SIG-M5 (cell line): ENCODE measurements at regions not wholly inside any gene's neighbourhood (a gene's known extent, or its start where the extent isn't known, plus 50 kb on each side); places are given as distances from the start of the nearest gene placed in this dataset.

ENCODE experiments used
- DNase-seq: peaks from one replicate; lab custom pipeline; 2025; lab: John Stamatoyannopoulos, UW

DNA sequence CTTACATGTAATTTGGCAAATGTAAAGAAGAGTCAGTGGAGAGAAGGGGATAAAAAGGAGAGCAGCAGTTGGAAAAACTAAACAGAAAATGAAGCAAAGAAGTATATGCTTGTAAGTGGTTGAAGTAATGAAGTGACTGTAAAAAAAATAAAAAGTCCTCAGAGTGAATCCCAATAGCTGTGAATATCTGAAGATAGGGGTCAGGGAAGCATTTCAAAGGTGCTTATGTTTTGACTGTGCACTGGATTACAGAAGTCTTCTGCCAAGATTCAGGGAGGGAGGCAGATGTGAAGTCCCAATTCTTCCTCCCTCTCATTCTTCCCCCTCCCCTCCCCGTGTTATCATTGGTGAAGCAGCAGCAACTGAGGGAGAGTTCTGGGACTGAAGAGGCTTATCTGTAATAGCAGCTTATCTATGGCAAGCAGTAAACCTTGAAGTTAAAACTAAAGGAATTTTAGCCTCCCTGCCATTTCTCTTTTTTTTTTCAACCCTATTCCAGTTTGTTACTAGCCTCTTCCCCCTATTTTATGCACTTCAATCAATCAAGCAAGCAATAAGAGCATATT, 597.9 kb downstream of the IGSF11 start:
- DNase-seq: no peak

DNA sequence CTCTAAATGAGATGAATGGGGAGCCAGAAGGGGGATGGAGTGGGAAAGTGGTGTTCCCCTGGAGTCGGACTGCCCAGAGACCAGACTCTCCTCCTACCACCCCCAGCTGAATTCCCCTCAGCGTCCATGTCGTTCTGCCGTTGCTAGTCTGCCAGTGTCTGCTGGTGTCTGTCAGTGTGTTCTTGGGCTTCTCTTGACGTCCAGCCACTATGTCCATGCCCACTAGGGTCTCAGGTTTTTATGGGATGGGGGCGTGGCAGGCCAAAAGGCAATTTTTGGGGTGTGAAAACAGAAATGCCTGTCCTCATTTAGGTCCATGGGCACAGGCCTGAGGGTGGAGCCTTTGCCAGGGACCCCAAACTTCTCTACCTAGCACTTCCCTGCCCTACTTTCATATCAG, 589.6 kb downstream of the IGSF11 start:
- DNase-seq: no peak

DNA sequence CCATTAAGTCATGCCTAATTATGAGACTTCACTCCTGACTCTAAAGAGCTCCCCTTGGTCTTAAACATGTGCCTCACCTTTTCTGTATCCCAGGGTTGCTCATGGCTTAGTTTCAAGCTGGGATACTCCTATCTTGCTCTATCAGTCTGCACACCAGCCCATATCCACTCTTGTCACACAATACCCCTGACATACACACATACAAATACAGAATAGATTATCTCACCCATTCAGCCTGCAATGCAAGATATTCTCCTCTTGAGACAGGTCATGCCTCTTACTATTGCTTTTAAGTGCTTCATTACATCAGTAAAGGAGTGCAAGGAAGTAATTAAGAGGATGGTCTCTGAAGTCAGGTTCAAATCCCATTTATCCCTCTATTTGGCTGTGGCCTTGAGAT, 587.3 kb downstream of the IGSF11 start:
- no peak for DNase-seq

DNA sequence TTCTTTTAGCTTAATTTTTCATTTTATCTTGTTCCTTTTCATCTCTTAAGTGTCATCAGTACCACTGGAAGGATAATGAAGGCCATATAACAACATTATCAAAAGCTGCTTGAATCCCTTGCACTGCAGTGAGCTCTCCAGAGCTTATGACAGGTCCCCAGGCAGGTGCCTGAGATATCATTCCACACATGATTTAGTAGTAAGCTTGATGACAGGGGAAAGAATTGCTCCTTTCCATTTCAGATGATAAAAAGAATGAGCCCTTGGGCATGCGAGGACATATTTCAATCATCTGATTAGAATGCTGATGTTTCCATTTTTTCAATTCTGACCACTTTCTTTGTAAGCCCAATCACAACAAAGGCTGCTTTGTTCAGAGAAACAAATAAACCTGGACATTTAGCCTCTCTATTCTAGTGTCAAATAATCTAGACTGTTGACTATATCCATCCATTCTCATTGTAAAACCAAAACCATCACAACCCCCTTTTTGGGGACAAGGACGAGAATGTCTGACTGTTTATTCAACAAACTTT, 567.8 kb downstream of the IGSF11 start:
- no peak for DNase-seq

DNA sequence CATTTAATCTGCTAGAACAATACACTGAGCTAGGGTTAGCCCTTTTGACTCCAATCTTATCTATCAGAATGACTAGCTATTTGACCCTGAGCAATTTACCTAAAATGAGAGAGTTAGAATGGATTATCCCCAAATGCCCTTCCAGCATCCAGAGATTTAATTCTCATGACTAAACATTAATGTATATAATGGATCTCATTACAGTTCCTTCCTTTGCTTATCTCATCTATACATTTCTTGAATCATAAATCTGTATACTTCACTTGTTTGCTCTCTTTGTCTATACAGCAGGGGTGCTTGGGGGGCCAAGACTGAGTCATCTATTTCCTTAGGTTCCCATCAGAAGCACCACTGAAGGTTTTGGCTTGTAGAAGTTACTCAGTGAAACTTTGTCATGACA, 565.8 kb downstream of the IGSF11 start:
- DNase-seq: no peak

DNA sequence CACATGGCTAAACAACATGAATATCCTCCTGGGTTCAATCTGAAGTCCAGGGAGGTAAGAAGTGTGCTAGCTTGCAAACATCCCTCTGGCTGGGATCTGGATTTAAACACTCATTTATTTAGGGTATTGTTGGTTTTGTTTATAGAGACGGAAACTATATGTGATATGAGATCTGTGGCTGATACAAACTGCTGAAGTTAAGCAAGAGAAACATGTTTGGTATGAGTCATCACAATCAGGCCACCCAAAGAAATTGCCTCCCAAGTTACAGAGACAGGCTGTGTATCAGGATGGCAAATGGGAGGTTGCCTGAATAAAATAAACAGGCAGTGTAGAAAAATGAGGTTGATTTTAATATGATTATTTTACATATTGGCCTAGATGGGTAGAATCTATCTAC, 562.1 kb downstream of the IGSF11 start:
- no peak for DNase-seq

DNA sequence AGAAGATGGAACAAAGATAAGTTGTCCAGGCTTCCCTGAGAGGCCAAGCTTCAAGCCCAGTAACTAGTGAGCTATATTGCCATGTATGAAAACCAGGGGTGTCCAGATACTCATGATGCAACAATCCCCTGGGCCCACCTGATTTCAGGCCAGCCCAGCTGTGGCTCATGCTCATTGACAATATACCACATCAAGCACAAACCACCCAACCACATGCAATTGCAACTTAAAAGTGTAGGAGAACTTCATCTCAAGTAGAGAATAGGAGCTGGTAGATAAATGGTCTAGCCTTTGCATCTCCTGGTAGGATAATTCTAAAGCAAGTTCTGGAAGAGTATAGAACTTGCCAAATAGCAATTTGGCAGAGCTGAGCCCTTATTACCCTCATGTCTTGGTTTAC, 561.3 kb downstream of the IGSF11 start:
- no peak for DNase-seq

DNA sequence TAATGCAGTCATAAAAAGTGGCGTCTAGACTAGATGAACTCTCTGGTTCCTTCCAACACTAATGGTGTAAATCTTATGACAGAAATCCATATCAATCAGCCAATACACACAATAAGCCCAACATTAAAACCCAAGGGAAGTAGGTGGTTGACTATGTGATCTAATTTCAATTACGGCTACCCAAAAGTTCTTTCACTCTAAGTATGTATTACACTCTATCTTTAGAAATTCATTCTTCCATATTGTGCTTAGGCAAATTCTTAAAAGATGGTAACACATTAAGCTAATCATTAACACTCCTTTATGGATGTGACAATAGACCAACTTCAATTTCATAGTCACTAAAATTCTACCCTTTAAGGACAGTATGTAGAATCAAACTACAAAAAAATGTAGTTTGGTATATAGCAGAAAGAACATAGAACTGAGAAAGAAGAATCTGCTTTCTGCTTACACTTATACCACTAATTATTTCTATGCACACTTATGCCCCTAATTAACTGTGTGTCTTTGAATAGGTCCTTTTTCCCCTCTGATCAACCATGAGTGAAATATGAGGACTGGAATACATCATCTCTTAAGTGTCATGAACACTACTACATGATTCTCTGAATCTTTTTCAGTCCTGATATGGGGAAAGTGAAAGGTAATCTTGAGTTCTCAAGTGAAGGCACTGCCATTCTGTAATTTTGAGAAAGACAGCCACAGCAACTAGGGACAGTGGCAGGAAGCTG, 557.6 kb downstream of the IGSF11 start:
- DNase-seq: no peak

DNA sequence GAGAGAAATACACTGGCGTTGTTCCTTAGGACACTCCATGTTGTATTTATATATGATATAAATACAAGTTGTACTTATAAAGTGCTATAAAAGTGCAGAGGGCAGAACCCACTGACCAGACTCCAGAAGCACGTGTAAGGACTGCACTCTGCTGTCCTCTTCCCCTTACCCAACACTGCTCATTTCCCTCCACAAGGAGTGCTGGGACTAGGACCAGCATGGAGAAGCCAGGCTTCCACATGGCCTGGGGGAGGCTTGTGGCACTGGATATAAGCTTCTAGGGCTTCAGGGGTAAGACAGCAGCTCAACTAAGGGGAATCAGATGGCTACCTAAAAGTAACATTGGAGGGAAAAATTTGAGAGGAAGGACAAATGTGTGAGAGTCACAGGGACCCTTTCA, 556.9 kb downstream of the IGSF11 start:
- no peak for DNase-seq

DNA sequence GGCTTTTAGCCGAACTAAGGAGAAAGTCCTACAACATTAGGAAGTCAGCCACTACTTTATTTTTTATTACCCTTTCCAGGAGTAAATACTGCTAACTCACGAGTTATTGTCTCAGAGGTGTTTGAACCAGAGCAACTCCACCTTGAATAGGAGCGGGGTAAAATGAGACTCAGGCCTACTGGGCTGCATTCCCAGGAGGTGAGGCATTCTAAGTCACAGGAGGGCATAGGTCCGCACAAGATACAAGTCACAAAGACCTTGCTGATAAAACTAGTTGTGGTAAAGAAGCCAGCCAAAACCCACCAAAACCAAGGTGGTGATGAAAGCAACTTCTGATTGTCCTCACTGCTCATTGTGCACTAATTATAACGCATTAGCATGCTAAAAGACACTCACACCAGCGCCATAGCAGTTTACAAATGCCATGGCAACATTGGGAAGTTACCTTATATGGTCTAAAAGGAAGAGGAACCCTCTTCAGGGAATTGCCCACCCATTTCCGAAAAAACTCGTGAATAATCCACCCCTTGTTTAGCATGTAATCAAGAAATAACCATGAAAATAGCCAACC, 555.9 kb downstream of the IGSF11 start:
- no peak for DNase-seq

DNA sequence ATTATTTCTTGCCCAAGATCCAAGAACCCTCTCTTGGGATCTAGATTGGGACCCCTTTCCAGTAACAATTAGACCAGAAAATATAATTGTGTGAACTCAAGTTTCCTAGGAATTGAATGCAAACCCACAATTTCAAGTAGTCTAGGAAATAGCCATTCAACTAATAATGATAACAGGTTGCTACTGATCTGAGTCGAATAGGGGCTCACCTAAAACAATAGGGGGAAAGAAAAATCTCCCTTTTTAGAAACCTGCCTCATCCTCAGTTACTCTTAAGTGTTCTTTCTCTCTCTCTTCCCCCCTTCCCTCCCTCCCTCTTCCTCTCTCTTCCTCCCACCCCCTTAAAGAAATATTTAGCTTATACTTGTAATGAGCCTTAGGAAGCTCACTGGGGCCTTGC, 555.3 kb downstream of the IGSF11 start:
- no peak for DNase-seq

DNA sequence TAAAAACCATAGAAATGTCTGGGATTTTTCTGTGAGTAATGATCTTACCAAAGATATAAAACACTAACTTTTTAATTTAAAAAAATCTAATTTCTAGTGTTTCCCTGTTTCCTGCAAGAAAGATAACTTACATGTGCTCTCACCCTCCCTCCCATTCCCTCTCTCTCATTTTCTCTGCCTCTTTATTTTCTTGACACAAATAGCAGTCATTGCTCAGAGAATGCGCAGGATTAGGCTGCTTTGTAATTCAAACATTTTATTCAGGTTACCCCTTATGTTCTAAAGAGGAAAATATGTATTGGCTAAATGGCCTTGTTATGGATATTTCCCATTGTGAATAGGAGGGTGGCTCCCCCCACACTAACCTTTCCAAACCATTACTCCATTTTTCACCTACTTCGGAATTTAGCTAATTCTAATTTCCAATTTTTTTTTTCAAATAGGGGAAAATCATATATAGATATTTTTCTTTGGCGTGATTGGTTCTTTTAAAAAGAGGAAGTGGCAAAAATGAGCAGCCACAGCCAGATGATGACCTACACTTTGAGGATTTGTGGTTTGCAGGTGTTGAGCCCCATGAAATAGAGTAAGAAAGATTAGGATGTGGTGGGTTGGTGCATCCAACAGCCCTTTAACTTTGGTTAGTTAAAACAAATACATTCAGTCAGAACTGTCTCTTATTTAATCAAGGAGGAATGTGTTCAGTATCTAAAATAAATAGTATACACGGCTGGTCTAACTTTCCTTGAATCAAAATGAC, 554.4 kb downstream of the IGSF11 start:
- no peak for DNase-seq

DNA sequence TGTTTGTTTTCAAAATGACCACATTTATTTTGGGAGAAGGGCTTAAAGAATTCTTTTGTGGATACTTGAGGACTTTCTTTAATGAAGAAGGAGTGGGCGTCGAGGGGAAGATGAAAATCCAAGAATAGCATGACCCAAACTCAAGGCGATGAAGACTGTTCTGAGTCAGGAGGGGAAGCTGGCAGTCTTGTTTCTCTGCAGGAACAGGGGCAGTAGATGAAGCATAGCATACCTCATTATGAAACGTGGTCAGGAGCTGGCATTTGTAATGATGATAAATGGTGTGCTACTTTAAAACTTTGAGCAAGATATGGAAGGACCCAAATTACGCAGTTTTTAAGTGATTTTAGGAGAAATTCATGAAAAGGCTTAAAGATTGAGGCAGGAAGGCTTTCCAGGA, 549.0 kb downstream of the IGSF11 start:
- DNase-seq: no peak

DNA sequence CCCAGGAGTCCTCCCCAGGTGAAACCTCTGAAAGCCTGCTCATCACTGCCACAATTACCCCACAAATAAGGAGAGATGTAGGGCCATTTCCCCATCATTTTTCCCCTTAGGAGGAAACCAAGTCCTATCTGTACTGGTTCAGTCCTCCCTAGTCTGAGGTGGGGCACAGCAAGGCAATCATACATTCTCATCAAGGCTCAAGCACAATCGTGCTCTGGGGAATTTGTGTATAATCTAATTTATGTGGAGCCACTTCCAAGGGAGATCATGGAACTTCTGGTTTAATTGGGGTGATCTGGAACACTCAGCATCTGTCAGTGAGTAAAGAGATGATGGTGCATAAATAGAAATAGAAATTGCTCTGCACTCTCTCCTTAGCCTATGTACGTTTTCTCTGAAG, 546.9 kb downstream of the IGSF11 start:
- no peak for DNase-seq

DNA sequence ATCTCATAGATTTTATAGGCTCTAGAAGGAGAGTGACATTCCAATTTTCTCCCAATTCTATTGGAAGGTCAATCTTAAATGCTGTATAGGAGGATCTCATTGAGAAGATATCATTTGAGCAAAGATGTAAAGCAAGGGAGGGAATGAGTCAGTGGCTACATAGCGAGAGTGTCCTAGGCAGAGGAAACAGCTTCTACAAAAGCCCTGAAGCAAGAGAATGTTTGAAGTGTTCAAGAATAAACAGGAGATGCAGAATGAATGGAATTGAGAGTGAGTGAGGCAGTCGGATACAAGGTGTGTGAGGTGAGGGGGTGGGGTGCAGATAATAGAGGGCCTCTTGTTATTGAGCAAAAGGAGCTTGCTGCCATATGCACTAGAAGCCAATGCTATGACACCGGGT, 545.9 kb downstream of the IGSF11 start:
- DNase-seq: no peak

DNA sequence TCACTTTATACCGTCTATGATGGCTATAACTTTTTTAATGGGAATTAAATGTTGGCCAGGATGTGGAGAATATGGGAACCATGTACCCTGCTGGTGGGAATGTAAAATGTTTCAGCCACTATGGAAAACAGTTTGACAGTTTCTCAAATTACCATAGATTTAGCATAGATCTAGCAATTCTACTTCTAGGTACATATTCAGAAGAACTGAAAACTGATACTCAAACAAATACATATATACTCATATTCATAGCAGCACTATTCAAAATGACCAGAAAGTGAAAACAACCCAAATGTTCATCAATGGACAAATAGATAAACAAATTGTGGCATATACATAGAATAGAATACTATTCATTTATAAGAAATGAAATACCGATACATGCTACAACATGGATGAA, 539.4 kb downstream of the IGSF11 start:
- no peak for DNase-seq

DNA sequence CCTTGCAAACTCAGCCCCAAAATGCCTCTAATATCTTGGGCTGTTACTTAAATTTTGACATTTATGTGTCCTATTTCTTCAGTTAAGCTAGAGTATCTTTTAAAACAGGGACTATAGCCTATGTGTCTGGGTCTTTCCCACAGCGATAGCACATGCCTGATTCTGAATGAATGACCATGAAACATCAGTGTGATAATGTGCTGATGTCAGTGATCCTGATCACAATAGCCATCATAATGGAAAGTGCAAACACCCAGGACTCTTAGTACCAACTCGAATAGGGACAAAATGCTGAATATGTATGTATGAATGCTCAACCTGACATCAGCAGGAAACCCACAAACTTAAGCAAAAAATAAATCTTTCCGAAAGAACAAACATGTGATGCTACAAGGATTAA, 537.4 kb downstream of the IGSF11 start:
- no peak for DNase-seq

DNA sequence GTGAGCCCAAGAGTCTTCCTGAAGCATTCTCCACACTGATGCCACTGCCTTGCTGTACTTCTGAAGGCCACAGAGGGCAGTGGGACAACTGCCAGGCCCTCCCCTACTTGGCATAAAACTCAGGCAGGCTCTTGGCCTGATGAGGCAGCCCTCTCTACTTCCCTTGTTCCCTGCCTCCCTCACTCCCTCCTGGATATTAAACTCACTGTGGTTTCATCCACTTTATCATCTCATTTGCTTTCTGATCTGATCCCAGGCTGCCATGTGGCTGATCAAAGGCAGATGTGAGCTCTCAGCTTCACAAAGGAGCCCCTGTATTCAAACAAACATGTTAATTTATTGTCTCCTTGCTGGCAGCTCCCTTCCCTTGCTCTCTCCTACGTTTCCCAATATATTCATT, 533.5 kb downstream of the IGSF11 start:
- DNase-seq: no peak

DNA sequence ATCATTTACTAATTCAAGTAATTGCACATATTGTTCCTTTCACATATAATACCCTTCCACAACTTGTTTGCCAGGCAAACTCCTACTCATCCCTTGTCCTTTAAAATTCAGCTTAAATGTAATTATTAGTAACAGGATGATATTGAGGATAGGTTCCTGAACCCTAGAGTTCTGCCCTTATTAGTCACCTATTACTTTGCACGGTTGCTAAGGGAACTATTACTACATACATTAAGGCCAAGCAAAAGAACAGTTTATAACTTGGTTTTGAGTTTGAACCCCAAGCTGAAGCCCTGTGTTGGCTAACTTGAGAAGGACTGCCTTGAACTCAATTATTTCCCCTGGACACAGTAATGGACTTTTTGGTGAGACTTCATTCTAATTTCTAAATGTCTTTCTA, 529.7 kb downstream of the IGSF11 start:
- no peak for DNase-seq

DNA sequence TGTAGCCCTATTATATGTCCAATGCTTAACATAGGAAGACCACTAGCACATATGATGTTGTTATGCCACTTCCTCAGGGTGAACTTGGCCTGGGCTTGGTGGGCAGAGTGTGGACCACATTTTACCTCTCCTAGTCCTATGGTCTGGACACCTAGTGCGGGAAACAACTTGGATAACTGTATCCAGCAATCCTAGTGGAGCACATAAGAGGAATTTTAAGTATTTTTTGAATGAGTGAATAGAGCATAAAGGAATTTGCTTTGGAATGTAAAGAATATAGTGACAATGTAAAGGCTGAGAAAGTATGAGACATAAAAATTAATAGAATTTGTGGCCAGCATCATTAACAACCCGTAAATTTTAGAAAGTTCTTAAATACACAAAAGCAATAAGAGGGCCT, 528.9 kb downstream of the IGSF11 start:
- DNase-seq: no peak

DNA sequence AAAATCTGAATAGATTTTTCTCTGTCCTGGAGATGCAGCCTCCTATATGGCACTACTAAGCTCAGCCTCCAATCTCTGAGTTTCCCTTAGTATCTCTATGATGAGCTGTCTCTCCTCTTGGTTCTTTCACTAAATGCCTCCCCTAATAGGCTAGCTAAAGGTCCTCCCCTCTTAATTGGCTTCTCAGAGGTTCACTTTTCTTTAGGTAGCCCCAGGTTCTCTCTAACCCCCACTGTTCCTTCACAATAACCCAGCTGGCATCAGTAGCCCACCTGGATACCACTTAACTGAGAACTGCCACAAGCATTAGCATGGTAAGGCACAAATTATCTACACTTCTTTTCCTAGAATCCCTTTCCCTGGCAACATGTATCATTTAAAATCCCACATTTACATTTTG, 523.2 kb downstream of the IGSF11 start:
- DNase-seq: no peak

DNA sequence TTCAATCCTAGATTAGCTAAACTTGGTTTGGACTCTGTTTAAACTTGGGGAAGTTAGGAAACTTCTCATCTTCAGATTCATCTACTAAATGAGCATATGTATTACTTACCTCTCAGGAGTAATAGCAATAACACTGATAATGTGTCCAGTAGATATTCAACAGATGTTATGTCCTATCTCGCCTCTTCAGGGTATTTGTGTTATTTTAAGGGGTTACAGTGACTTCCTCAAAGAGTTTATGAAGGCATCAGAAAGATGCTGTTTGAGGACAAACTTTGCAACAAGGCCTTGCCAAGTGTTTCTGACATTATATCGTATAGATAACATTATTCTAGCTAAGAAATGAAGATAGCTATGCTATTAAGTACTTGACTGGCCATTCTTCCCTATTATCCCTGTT, 522.3 kb downstream of the IGSF11 start:
- no peak for DNase-seq

DNA sequence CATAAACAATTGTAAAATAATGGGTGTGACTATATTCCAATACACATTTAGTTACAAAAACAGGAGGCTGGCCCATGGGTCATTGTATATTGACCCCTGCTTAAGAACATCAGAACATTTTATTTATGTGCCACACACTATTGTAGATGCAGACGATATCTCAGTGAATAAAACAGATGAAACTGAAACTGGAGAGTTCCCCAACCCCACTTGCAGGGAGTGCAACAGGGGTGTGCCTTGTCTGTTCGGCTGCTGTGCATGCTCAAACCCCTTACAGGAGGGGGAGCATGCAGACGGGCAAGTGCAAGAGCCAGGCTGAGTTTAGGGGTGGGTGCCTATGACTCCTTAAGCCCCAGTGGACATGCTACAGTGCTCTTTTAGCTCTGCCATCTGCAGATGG, 509.6 kb downstream of the IGSF11 start:
- DNase-seq: no peak
